H9 (cell line): ENCODE measurements at regions not wholly inside any gene's neighbourhood (a gene's known extent, or its start where the extent isn't known, plus 50 kb on each side); places are given as distances from the start of the nearest gene placed in this dataset.

ENCODE experiments used
- DNase-seq: peaks from one replicate; pipeline ENCODE4 v3.0.0-alpha.2; 2017
- H2AFZ ChIP-seq: one replicate; pipeline ENCODE4 v1.6.1; 2013; ENCODE audit warnings: mild to moderate bottlenecking, low read length, control low read depth, moderate library complexity
- H2AK5ac ChIP-seq: 2 replicates; pipeline ENCODE4 v1.6.1; 2013; ENCODE audit warnings: low read length, control low read depth, mixed read lengths; ENCODE audit not compliant: insufficient read length
- H2BK120ac ChIP-seq: one replicate; pipeline ENCODE4 v1.6.1; 2013; ENCODE audit warnings: low read depth, mild to moderate bottlenecking, low read length, control low read depth, inconsistent platforms; ENCODE audit not compliant: poor library complexity, severe bottlenecking
- H2BK12ac ChIP-seq: 2 replicates; pipeline ENCODE4 v1.6.1; 2013; ENCODE audit warnings: low read length, control low read depth, mixed read lengths, low read depth; ENCODE audit not compliant: insufficient read length
- H2BK15ac ChIP-seq: 2 replicates; pipeline ENCODE4 v1.6.1; 2013; ENCODE audit warnings: low read depth, low read length, control low read depth
- H2BK20ac ChIP-seq: one replicate; pipeline ENCODE4 v1.6.1; 2013; ENCODE audit warnings: low read depth, mild to moderate bottlenecking, low read length, control low read depth, inconsistent platforms; ENCODE audit not compliant: poor library complexity, severe bottlenecking
- H2BK5ac ChIP-seq: 2 replicates; pipeline ENCODE4 v1.6.1; 2013; ENCODE audit warnings: low read length, control low read depth, mixed read lengths; ENCODE audit not compliant: insufficient read length
- H3K14ac ChIP-seq: 2 replicates; pipeline ENCODE4 v1.6.1; 2013; ENCODE audit warnings: low read length, control low read depth; ENCODE audit not compliant: insufficient read depth
- H3K18ac ChIP-seq: 2 replicates; pipeline ENCODE4 v1.6.1; 2013; ENCODE audit warnings: low read depth, mild to moderate bottlenecking, mixed read lengths, low read length, control low read depth; ENCODE audit not compliant: insufficient read length
- H3K23ac ChIP-seq: 2 replicates; pipeline ENCODE4 v1.6.1; 2013; ENCODE audit warnings: low read length, control low read depth, mixed read lengths, low read depth; ENCODE audit not compliant: insufficient read length
- H3K23me2 ChIP-seq: 2 replicates; pipeline ENCODE4 v1.6.1; 2013; ENCODE audit warnings: low read depth, mild to moderate bottlenecking, mixed read lengths, low read length, control low read depth; ENCODE audit not compliant: insufficient read length, poor library complexity, severe bottlenecking
- H3K27ac ChIP-seq: 2 replicates; pipeline ENCODE4 v1.5.1; 2013; ENCODE audit warnings: low read length, control low read depth, mixed read lengths, low read depth; ENCODE audit not compliant: insufficient read length
- H3K27me3 ChIP-seq: 2 replicates; pipeline ENCODE4 v1.6.1; 2013; ENCODE audit warnings: low read length, control low read depth, inconsistent platforms; ENCODE audit not compliant: insufficient read depth
- H3K4ac ChIP-seq: 2 replicates; pipeline ENCODE4 v1.6.1; 2013; ENCODE audit warnings: low read depth, mild to moderate bottlenecking, control low read depth, inconsistent platforms, low read length, moderate library complexity
- H3K4me1 ChIP-seq: 2 replicates; pipeline ENCODE4 v1.6.1; 2013; ENCODE audit warnings: low read length, control low read depth, inconsistent platforms; ENCODE audit not compliant: insufficient read depth
- H3K4me2 ChIP-seq: 2 replicates; pipeline ENCODE4 v1.6.1; 2013; ENCODE audit warnings: low read length, control low read depth, mixed read lengths; ENCODE audit not compliant: insufficient read length, insufficient read depth
- H3K56ac ChIP-seq: 2 replicates; pipeline ENCODE4 v1.6.1; 2013; ENCODE audit warnings: low read depth, mild to moderate bottlenecking, mixed read lengths, low read length, control low read depth; ENCODE audit not compliant: insufficient read length
- H3K79me1 ChIP-seq: 2 replicates; pipeline ENCODE4 v1.6.1; 2013; ENCODE audit warnings: low read depth, mild to moderate bottlenecking, moderate library complexity, low read length, control low read depth, inconsistent platforms; ENCODE audit not compliant: insufficient read depth, poor library complexity, severe bottlenecking
- H3K79me2 ChIP-seq: 2 replicates; pipeline ENCODE4 v1.6.1; 2013; ENCODE audit warnings: low read length, control low read depth, inconsistent platforms; ENCODE audit not compliant: insufficient read depth
- H3K9ac ChIP-seq: 2 replicates; pipeline ENCODE4 v1.6.1; 2013; ENCODE audit warnings: low read length, control low read depth, mixed read lengths; ENCODE audit not compliant: insufficient read length; ENCODE audit errors: extremely low read depth
- H3K9me3 ChIP-seq: one replicate; pipeline ENCODE4 v1.6.1; 2013; ENCODE audit warnings: low read depth, low read length, inconsistent platforms; ENCODE audit not compliant: control insufficient read depth
- H3T11ph ChIP-seq: one replicate; pipeline ENCODE4 v1.6.1; 2013; ENCODE audit warnings: mild to moderate bottlenecking, low read length, control low read depth, inconsistent platforms
- H4K20me1 ChIP-seq: one replicate; pipeline ENCODE4 v1.6.1; 2013; ENCODE audit not compliant: control insufficient read depth, insufficient read length, insufficient read depth
- H4K5ac ChIP-seq: 2 replicates; pipeline ENCODE4 v1.6.1; 2013; ENCODE audit warnings: low read depth, mild to moderate bottlenecking, mixed read lengths, low read length, control low read depth; ENCODE audit not compliant: insufficient read length
- H4K8ac ChIP-seq: replicated peaks from 2 replicates; pipeline ENCODE4 v1.6.1; 2013; ENCODE audit warnings: low read length, control low read depth, mixed read lengths, low read depth; ENCODE audit not compliant: insufficient read length
- H4K91ac ChIP-seq: 2 replicates; pipeline ENCODE4 v1.6.1; 2013; ENCODE audit warnings: low read depth, mild to moderate bottlenecking, moderate library complexity, mixed read lengths, low read length, control low read depth; ENCODE audit not compliant: insufficient read length
- H3K27ac Mint-ChIP-seq, 3 experiments: 2 replicates in 2 of 3; 3 replicates in 1 of 3; pipeline ENCODE4 v1.8.0; 2020 to 2021; ENCODE audit warnings: mixed read lengths in 3 of 3, mild to moderate bottlenecking in 1 of 3, moderate library complexity in 1 of 3
- H3K27me3 Mint-ChIP-seq: 2 replicates; pipeline ENCODE4 v1.8.0; 2021; ENCODE audit warnings: low read depth, mild to moderate bottlenecking, moderate library complexity, mixed read lengths
- H3K36me3 Mint-ChIP-seq, 3 experiments: 2 replicates in 2 of 3; 3 replicates in 1 of 3; pipeline ENCODE4 v1.8.0; 2020 to 2021; ENCODE audit warnings: low read depth in 3 of 3, mixed read lengths in 3 of 3; ENCODE audit not compliant: insufficient read depth in 1 of 3
- H3K4me1 Mint-ChIP-seq, 2 experiments: 2 replicates each; pipeline ENCODE4 v1.8.0; 2020; ENCODE audit warnings: mixed read lengths in 2 of 2
- H3K4me3 Mint-ChIP-seq, 2 experiments: 2 replicates in 1 of 2; 3 replicates in 1 of 2; pipeline ENCODE4 v1.8.0; 2020 to 2021; ENCODE audit warnings: mild to moderate bottlenecking in 2 of 2, mixed read lengths in 2 of 2, moderate library complexity in 1 of 2
- H3K9me3 Mint-ChIP-seq, 2 experiments: 2 replicates in 1 of 2; 3 replicates in 1 of 2; pipeline ENCODE4 v1.8.0; 2020; ENCODE audit warnings: mild to moderate bottlenecking in 2 of 2, mixed read lengths in 2 of 2, moderate library complexity in 1 of 2
- WGBS: extraction: QIAGEN DNeasy Blood & Tissue Kit; methylation state at CpG from one replicate; pipeline ENCODE4 v1.1.7; 2013; ENCODE audit warnings: missing lambda C conversion rate, low lambda C conversion rate, mixed read lengths; ENCODE audit not compliant: insufficient read length; ENCODE audit errors: extremely low coverage; 5-methylcytosine and 5-hydroxymethylcytosine counted together
- TF ChIP-seq, protein P1 (sequence below): fragments of 200-600 bp; sonication (generic); conservative IDR thresholded peaks from 3 replicates; pipeline ENCODE4 v1.8.0; 2021; ENCODE audit warnings: antibody characterized with exemption, mild to moderate bottlenecking

GRCh38 chr16:86375851-86376250 is 134.5 kb upstream of the FOXF1 start:
- H3K4me2 ChIP-seq: no peak overlapping the region
- no peak overlapping the region for H2AFZ ChIP-seq
- H2BK20ac ChIP-seq: no peak overlapping the region
- H4K8ac ChIP-seq: no peak overlapping the region
- WGBS: no CpG with 5 or more reads among the region's 9 CpGs
- H3K23ac ChIP-seq: no peak overlapping the region
- no peak overlapping the region for H2BK15ac ChIP-seq
- H2AK5ac ChIP-seq: no peak overlapping the region
- H3K27me3 ChIP-seq: no peaks in the 10 kb centered on the region
- TF ChIP-seq, protein P1, sequence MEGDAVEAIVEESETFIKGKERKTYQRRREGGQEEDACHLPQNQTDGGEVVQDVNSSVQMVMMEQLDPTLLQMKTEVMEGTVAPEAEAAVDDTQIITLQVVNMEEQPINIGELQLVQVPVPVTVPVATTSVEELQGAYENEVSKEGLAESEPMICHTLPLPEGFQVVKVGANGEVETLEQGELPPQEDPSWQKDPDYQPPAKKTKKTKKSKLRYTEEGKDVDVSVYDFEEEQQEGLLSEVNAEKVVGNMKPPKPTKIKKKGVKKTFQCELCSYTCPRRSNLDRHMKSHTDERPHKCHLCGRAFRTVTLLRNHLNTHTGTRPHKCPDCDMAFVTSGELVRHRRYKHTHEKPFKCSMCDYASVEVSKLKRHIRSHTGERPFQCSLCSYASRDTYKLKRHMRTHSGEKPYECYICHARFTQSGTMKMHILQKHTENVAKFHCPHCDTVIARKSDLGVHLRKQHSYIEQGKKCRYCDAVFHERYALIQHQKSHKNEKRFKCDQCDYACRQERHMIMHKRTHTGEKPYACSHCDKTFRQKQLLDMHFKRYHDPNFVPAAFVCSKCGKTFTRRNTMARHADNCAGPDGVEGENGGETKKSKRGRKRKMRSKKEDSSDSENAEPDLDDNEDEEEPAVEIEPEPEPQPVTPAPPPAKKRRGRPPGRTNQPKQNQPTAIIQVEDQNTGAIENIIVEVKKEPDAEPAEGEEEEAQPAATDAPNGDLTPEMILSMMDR: no peak
- no peak overlapping the region for H3K4ac ChIP-seq
- no peak overlapping the region for H2BK120ac ChIP-seq
- Mint-ChIP-seq H3K36me3 (peaks cover 0 to 8% (median 7%) of the 10 kb centered on the region in 3 experiments; a peak in 3 of 7 replicates), H3K27ac (no peak overlapping the region), H3K9me3 (peaks cover 10% of the 10 kb centered on the region in 2 experiments), H3K4me1 (peaks cover 17 to 19% of the 10 kb centered on the region in 2 experiments), H3K4me3 (no peak overlapping the region), H3K27me3 (peaks cover 14% of the 10 kb centered on the region)
- H4K20me1 ChIP-seq: no peaks in the 10 kb centered on the region
- H3K14ac ChIP-seq: no peak overlapping the region
- no peaks in the 10 kb centered on the region for H3K4me1 ChIP-seq
- H4K91ac ChIP-seq: no peak overlapping the region
- no peaks in the 10 kb centered on the region for H3K79me1 ChIP-seq
- H4K5ac ChIP-seq: no peak overlapping the region
- H3K23me2 ChIP-seq: no peaks in the 10 kb centered on the region
- H3K56ac ChIP-seq: no peak overlapping the region
- no peaks in the 10 kb centered on the region for H3K79me2 ChIP-seq
- no peak overlapping the region for H3K18ac ChIP-seq
- H2BK12ac ChIP-seq: no peak overlapping the region
- no peak overlapping the region for H3K9ac ChIP-seq
- H3T11ph ChIP-seq: no peak overlapping the region
- no peak for DNase-seq
- no peaks in the 10 kb centered on the region for H3K9me3 ChIP-seq
- no peak overlapping the region for H2BK5ac ChIP-seq
- no peak overlapping the region for H3K27ac ChIP-seq
